ENCODE measurements at regions not wholly inside any gene's neighbourhood (a gene's known extent, or its start where the extent isn't known, plus 50 kb on each side); places are given as distances from the start of the nearest gene placed in this dataset.

- H3K4me3 ChIP-seq, result no peak overlapping the region
- no peaks in the 10 kb centered on the region for H3K9me3 ChIP-seq (ENCODE audit: control insufficient read depth in 4 of 4, insufficient read depth in 3 of 4, low read length in 3 of 4)
- ATAC-seq (ENCODE audit: insufficient read depth, low FRiP score) (no peak), DNase-seq (no peak)
- no peaks in the 10 kb centered on the region for H3K36me3 ChIP-seq (ENCODE audit: control insufficient read depth in 4 of 4, insufficient read depth in 4 of 4, low read length in 4 of 4)
- no peaks in the 10 kb centered on the region for H3K27me3 ChIP-seq (ENCODE audit: control insufficient read depth in 3 of 3, insufficient read depth in 3 of 3, low read length in 2 of 3)
- no peak for TF ChIP-seq CTCF (IDR thresholded peaks at IDR 0.05; ENCODE audit: control extremely low read depth, extremely low read depth)
- no peaks in the 10 kb centered on the region for H3K4me1 ChIP-seq (ENCODE audit: control insufficient read depth in 5 of 5, insufficient read depth in 5 of 5, low read length in 5 of 5)
- H3K27ac ChIP-seq (ENCODE audit: low read depth in 1 of 2, low read length in 1 of 2), result no peak overlapping the region
- WGBS, 2 donors, result 23 to 45% methylated on average over 3 of the region's 3 CpGs
- H3K9ac ChIP-seq (ENCODE audit: insufficient read depth in 1 of 2, low read length in 2 of 2), result no peak overlapping the region
Measured at GRCh38 chr1:79575424-79575823, 568.9 kb upstream of the ADGRL4 start.

DNA sequence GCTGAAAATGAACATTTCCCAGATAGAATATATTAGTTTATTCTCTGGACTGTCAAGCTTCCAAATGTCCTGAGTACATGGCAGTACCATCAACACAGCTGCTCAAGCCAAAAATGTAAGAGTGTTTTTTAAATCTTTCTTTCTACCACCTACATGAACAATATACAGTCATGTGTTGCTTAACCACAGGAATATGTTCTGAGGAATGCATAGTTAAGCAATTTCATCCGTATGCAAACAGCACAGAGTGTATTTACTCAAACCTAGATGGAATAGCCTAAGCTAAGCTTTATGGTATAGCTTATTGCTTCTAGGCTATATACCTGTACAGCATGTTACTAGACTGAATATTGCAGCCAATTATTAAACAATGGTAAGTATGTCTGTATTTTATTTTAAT, 561.9 kb upstream of the ADGRL4 start:
- Histone ChIP-seq H3K9me3 (ENCODE audit: control insufficient read depth in 4 of 4, insufficient read depth in 3 of 4, low read length in 3 of 4) (no peaks in the 10 kb centered on the region), H3K4me3 (no peak overlapping the region), H3K9ac (ENCODE audit: insufficient read depth in 1 of 2, low read length in 2 of 2) (no peak overlapping the region), H3K4me1 (ENCODE audit: control insufficient read depth in 5 of 5, insufficient read depth in 5 of 5, low read length in 5 of 5) (no peaks in the 10 kb centered on the region), H3K27ac (ENCODE audit: low read depth in 1 of 2, low read length in 1 of 2) (no peak overlapping the region), H3K36me3 (ENCODE audit: control insufficient read depth in 4 of 4, insufficient read depth in 4 of 4, low read length in 4 of 4) (no peaks in the 10 kb centered on the region), H3K27me3 (ENCODE audit: control insufficient read depth in 3 of 3, insufficient read depth in 3 of 3, low read length in 2 of 3) (no peaks in the 10 kb centered on the region)
- TF ChIP-seq CTCF (IDR thresholded peaks at IDR 0.05; ENCODE audit: control extremely low read depth, extremely low read depth), result no peak
- ATAC-seq (ENCODE audit: insufficient read depth, low FRiP score) (no peak), DNase-seq (peak in 2 of 3 donors; percentile 3 to 40)
- WGBS, 2 donors, result 57 to 63% methylated on average over 1 of the region's 1 CpG

- Histone ChIP-seq H3K9ac (ENCODE audit: insufficient read depth in 1 of 2, low read length in 2 of 2) (no peak overlapping the region), H3K4me1 (ENCODE audit: control insufficient read depth in 5 of 5, insufficient read depth in 5 of 5, low read length in 5 of 5) (no peaks in the 10 kb centered on the region), H3K36me3 (ENCODE audit: control insufficient read depth in 4 of 4, insufficient read depth in 4 of 4, low read length in 4 of 4) (no peaks in the 10 kb centered on the region), H3K27ac (ENCODE audit: low read depth in 1 of 2, low read length in 1 of 2) (no peak overlapping the region), H3K4me3 (no peak overlapping the region), H3K27me3 (ENCODE audit: control insufficient read depth in 3 of 3, insufficient read depth in 3 of 3, low read length in 2 of 3) (no peaks in the 10 kb centered on the region), H3K9me3 (ENCODE audit: control insufficient read depth in 4 of 4, insufficient read depth in 3 of 4, low read length in 3 of 4) (peaks cover 0 to 5% (median 3%) of the 10 kb centered on the region in 4 donors)
- WGBS, 2 donors, result 86 to 90% methylated on average over 15 to 17 of the region's 17 CpGs
- no peak for TF ChIP-seq CTCF (IDR thresholded peaks at IDR 0.05; ENCODE audit: control extremely low read depth, extremely low read depth)
- ATAC-seq (ENCODE audit: insufficient read depth, low FRiP score), result no peak
- DNase-seq, result no peak
Measured at GRCh38 chr1:79561521-79561978, 555.0 kb upstream of the ADGRL4 start.

GRCh38 chr1:79556189-79556588, 549.7 kb upstream of the ADGRL4 start:
- Histone ChIP-seq H3K4me1 (ENCODE audit: control insufficient read depth in 5 of 5, insufficient read depth in 5 of 5, low read length in 5 of 5) (no peaks in the 10 kb centered on the region), H3K9ac (ENCODE audit: insufficient read depth in 1 of 2, low read length in 2 of 2) (no peak overlapping the region), H3K4me3 (no peak overlapping the region), H3K27me3 (ENCODE audit: control insufficient read depth in 3 of 3, insufficient read depth in 3 of 3, low read length in 2 of 3) (no peaks in the 10 kb centered on the region), H3K36me3 (ENCODE audit: control insufficient read depth in 4 of 4, insufficient read depth in 4 of 4, low read length in 4 of 4) (no peaks in the 10 kb centered on the region), H3K9me3 (ENCODE audit: control insufficient read depth in 4 of 4, insufficient read depth in 3 of 4, low read length in 3 of 4) (peaks cover 0 to 3% (median 3%) of the 10 kb centered on the region in 4 donors), H3K27ac (ENCODE audit: low read depth in 1 of 2, low read length in 1 of 2) (no peak overlapping the region)
- no peak for DNase-seq
- ATAC-seq (ENCODE audit: insufficient read depth, low FRiP score), result no peak
- TF ChIP-seq CTCF (IDR thresholded peaks at IDR 0.05; ENCODE audit: control extremely low read depth, extremely low read depth), result no peak

Data from lung (tissue), 11 donors.